HUDEP-2 (cell line): ENCODE measurements at regions not wholly inside any gene's neighbourhood (a gene's known extent, or its start where the extent isn't known, plus 50 kb on each side); places are given as distances from the start of the nearest gene placed in this dataset.
A peak's percentile ranks its signal among the peaks of the same experiment; 100 is the strongest.
"Not testable (repeated sequence)": the region's sequence is repeated elsewhere in the genome, so short reads cannot be mapped to it uniquely, and the experiment has no call there.

Source experiments
- DNase-seq, 76 experiments: peaks; one replicate each; lab custom pipeline; 2025; ENCODE audit not compliant: unreplicated experiment in 76 of 76; lab: John Stamatoyannopoulos, UW

- no peak for DNase-seq
Measured at GRCh38 chr9:22216730-22217172, 207.6 kb upstream of the CDKN2B start.

- no peak for DNase-seq
Measured at GRCh38 chr9:22217254-22217653, 208.1 kb upstream of the CDKN2B start.

GRCh38 chr9:22225856-22226255, 216.8 kb upstream of the CDKN2B start:
- not testable (repeated sequence) for DNase-seq

- no peak for DNase-seq
Measured at GRCh38 chr9:22227986-22228385, 218.6 kb upstream of the DMRTA1 start.

- DNase-seq = peak in 31 of 76 experiments; percentile 8 to 70 (median 29)
Measured at GRCh38 chr9:22228542-22228941, 218.1 kb upstream of the DMRTA1 start.

GRCh38 chr9:22229069-22229468, 217.6 kb upstream of the DMRTA1 start:
- no peak for DNase-seq

- not testable (repeated sequence) for DNase-seq
Measured at GRCh38 chr9:22231309-22231708, 215.3 kb upstream of the DMRTA1 start.

- no peak for DNase-seq
Measured at GRCh38 chr9:22232971-22233370, 213.7 kb upstream of the DMRTA1 start.

- DNase-seq = peak in 1 of 76 experiments; percentile 0
Measured at GRCh38 chr9:22237497-22238363, 208.9 kb upstream of the DMRTA1 start.

- peak in 13 of 76 experiments; percentile 2 to 35 (median 18) for DNase-seq
Measured at GRCh38 chr9:22238809-22239684, 207.6 kb upstream of the DMRTA1 start.

- DNase-seq = no peak
Measured at GRCh38 chr9:22240619-22241018, 206.0 kb upstream of the DMRTA1 start.

GRCh38 chr9:22241024-22241423, 205.6 kb upstream of the DMRTA1 start:
- DNase-seq = no peak

- no peak for DNase-seq
Measured at GRCh38 chr9:22241611-22242010, 205.0 kb upstream of the DMRTA1 start.

GRCh38 chr9:22244139-22245011, 202.2 kb upstream of the DMRTA1 start:
- peak in 47 of 76 experiments; percentile 6 to 68 (median 39) for DNase-seq

GRCh38 chr9:22255337-22255736, 191.3 kb upstream of the DMRTA1 start:
- DNase-seq = no peak

GRCh38 chr9:22256381-22256780, 190.2 kb upstream of the DMRTA1 start:
- no peak for DNase-seq

- DNase-seq = no peak
Measured at GRCh38 chr9:22257026-22257816, 189.4 kb upstream of the DMRTA1 start.

GRCh38 chr9:22265038-22265437, 181.6 kb upstream of the DMRTA1 start:
- DNase-seq = no peak

- DNase-seq = no peak
Measured at GRCh38 chr9:22265534-22265933, 181.1 kb upstream of the DMRTA1 start.

GRCh38 chr9:22274477-22274876, 172.1 kb upstream of the DMRTA1 start:
- no peak for DNase-seq
